Stimulated activated naive B cell treated with anti-CD40 and anti-IgM and Interleukin-4, amounts not matched to agents 10 μg/mL and 1 μg/mL and 100 μg/mL, for 72 hours (primary cell): ENCODE measurements at regions not wholly inside any gene's neighbourhood (a gene's known extent, or its start where the extent isn't known, plus 50 kb on each side); places are given as distances from the start of the nearest gene placed in this dataset.

Experiments
- ATAC-seq, 2 donors: fragments of 150-1000 bp; cut with Tn5 transposase; replicated peaks; 2 replicates each; pipeline ENCODE4 v1.10.0; 2021; ENCODE audit warnings: moderate library complexity in 1 of 2
- DNase-seq: peaks from one replicate; pipeline ENCODE4 v3.0.0; 2021
- H3K27ac Mint-ChIP-seq: one replicate; pipeline ENCODE4 v1.8.0; 2022; ENCODE audit warnings: mild to moderate bottlenecking, mixed read lengths
- H3K27me3 Mint-ChIP-seq, 2 donors: one replicate each; pipeline ENCODE4 v1.8.0; 2022; ENCODE audit warnings: mixed read lengths in 2 of 2
- H3K36me3 Mint-ChIP-seq, 2 donors: one replicate each; pipeline ENCODE4 v1.8.0; 2022; ENCODE audit warnings: mixed read lengths in 2 of 2, mild to moderate bottlenecking in 1 of 2
- H3K4me1 Mint-ChIP-seq, 2 donors: one replicate each; pipeline ENCODE4 v1.8.0; 2022; ENCODE audit warnings: mixed read lengths in 2 of 2, mild to moderate bottlenecking in 1 of 2
- H3K4me3 Mint-ChIP-seq, 2 donors: one replicate each; pipeline ENCODE4 v1.8.0; 2022; ENCODE audit warnings: mild to moderate bottlenecking in 2 of 2, mixed read lengths in 2 of 2, moderate library complexity in 1 of 2
- H3K9me3 Mint-ChIP-seq, 2 donors: one replicate each; pipeline ENCODE4 v1.8.0; 2022; ENCODE audit warnings: mixed read lengths in 2 of 2, mild to moderate bottlenecking in 1 of 2

DNA sequence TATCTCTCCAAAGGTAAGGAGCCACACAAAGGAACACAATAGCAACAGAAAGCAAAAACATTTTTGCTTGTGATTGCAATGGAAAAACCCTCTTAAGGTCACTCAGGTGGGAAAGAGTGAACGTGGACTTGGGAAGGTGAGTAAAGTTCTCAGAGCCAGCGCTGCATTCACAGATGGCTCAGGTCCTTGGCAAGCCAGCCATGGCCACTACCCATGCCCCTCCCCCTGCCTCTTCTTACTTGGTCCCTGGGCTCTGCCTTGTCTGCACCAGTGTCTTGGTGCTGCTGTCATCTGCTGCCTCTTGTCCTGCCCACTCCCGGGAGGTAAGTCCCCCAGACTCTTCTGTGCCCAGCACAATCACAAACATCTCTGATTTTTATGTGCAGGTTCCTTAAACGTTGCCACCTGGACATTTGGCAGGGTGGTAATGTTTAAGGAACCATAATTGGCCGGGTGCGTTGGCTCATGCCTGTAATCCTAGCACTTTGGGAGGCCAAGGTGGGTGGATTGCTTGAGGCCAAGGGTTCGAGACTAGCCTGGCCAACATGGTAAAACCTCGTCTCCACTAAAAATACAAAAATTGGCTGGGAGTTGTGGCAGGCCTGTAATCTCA, 74.6 kb downstream of the FEM1C start:
- H3K4me3 Mint-ChIP-seq, result no peak overlapping the region
- no peaks in the 10 kb centered on the region for H3K36me3 Mint-ChIP-seq
- H3K4me1 Mint-ChIP-seq, result peaks cover 3 to 6% of the 10 kb centered on the region in 2 donors
- no peak overlapping the region for H3K27ac Mint-ChIP-seq
- ATAC-seq (no peak), DNase-seq (no peak)
- no peaks in the 10 kb centered on the region for H3K9me3 Mint-ChIP-seq
- H3K27me3 Mint-ChIP-seq, result peaks cover 16 to 31% of the 10 kb centered on the region in 2 donors

DNA sequence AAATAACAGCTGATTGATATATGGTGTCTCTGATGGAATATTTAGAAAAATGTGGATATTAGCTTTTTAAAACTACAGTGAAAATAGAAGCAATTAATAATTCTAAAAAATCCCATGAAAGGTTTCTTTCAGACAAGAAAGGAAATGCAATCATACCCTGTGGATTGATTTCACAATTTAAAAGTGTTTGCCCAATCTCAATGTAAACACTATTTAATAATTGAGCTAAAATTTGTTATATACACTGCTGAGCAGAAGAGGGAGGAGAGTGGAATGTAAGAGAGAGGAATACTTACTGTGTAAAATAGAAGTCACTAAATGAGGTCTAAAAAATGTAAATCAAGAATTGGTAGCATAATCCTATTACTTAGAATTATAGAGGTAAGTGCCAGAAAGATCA, 76.9 kb downstream of the FEM1C start:
- Mint-ChIP-seq H3K27ac (no peak overlapping the region), H3K27me3 (peaks cover 10 to 23% of the 10 kb centered on the region in 2 donors), H3K36me3 (no peaks in the 10 kb centered on the region), H3K4me3 (no peak overlapping the region), H3K9me3 (no peaks in the 10 kb centered on the region), H3K4me1 (peaks cover 2 to 4% of the 10 kb centered on the region in 2 donors)
- no peak for DNase-seq
- no peak for ATAC-seq

DNA sequence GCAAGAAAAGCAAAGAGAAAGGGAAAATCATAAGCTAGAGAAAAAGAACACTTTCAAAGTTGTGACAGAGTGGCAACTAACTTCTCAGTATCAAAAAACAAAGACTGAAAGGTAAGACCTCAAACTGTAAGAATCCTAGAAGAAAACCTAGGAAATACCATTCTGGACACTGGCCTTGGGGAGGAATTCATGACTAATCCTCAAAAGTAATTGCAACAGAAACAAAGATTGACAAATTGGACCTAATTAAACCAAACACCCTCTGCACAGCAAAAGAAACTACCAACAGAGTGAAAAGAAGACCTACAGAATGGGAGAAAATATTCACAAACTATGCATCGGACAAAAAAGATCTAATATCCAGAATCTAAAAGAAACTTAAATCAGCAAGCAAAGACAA, 79.1 kb downstream of the FEM1C start:
- Mint-ChIP-seq H3K4me1 (no peaks in the 10 kb centered on the region), H3K9me3 (no peaks in the 10 kb centered on the region), H3K27ac (no peak overlapping the region), H3K4me3 (no peak overlapping the region), H3K27me3 (peaks cover 22 to 28% of the 10 kb centered on the region in 2 donors), H3K36me3 (no peaks in the 10 kb centered on the region)
- no peak for ATAC-seq
- no peak for DNase-seq

DNA sequence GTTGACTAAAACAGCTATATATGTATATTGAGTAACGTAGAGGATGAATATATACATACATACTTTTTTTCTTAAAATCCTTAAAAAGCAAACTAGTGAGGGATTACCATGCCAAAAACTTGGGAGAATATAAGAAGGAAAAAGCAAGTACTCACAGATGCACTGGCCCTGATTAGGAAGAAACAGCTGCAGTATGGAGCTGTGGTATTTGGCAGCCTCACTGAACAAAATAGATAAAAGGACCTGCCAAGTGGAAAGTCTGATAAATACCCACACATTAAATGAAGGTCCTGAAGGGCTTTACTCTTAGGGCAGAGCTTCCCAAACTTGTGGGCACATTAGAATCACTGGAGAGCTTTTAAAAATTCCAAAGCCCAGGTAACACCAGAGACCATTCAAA, 80.6 kb downstream of the FEM1C start:
- no peak overlapping the region for H3K4me3 Mint-ChIP-seq
- ATAC-seq (no peak), DNase-seq (no peak)
- no peaks in the 10 kb centered on the region for H3K36me3 Mint-ChIP-seq
- H3K9me3 Mint-ChIP-seq, result no peaks in the 10 kb centered on the region
- no peaks in the 10 kb centered on the region for H3K4me1 Mint-ChIP-seq
- peaks cover 18 to 22% of the 10 kb centered on the region in 2 donors for H3K27me3 Mint-ChIP-seq
- no peak overlapping the region for H3K27ac Mint-ChIP-seq

DNA sequence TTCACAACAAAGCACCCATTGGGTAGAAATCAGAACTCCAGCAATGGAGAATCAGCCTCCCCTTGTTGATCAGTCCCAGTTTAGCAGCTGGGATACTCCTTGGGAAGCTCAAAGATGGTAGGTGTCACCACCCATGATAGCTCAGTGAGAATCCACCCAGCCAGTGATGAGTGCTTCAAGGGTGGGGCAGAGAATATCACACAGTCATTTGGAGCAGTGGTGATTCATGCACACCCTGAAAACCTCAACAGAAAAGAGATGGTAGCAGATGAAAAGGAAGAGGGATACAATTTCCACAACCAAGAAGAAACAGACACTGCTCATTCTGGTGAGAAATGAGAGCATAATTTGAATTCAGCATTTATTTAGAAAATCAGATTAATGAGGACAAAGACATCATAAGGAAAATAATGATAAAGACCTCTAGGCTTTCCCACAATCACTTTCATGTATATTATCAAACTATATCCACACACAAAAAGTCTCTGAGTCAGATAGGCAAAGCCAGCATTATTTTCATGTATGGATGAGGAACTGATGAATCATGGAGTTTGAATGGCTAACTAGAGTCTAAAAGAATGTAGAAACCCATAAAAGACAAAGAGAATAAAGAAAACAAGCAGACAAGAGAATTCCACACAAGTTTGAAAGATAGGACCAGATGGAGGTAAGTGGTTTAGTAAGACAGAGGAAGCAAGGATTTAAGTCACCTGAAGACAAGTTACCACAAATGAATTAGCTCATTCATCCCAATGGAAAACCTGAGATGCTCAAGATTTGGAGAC, 82.9 kb downstream of the FEM1C start:
- Mint-ChIP-seq H3K9me3 (no peaks in the 10 kb centered on the region), H3K36me3 (no peaks in the 10 kb centered on the region), H3K27me3 (peaks cover 15 to 19% of the 10 kb centered on the region in 2 donors), H3K27ac (no peak overlapping the region), H3K4me1 (no peaks in the 10 kb centered on the region), H3K4me3 (no peak overlapping the region)
- ATAC-seq, result peak; percentile 36 to 67
- DNase-seq, result no peak

DNA sequence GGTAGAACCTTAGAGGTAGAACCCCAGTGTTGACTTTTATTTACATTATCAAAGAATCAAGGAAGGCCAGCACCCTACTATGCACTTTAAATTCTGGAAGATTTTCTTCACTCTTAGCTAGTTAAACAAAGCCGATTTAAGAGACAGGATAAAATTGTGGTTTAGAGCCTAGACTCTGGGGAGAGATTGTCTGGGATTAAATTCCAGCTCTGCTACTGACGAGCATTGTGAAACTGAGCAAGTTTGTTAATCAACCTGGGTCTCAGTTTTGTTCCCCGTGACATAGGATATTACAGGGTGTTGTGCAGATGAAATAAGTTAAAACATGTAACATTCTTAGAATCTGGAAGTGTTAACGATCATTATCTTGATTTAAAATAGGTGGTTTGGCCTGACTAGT, 83.5 kb downstream of the FEM1C start:
- no peaks in the 10 kb centered on the region for H3K9me3 Mint-ChIP-seq
- DNase-seq (no peak), ATAC-seq (no peak)
- no peak overlapping the region for H3K27ac Mint-ChIP-seq
- peaks cover 10 to 17% of the 10 kb centered on the region in 2 donors for H3K27me3 Mint-ChIP-seq
- no peak overlapping the region for H3K4me3 Mint-ChIP-seq
- H3K4me1 Mint-ChIP-seq, result no peaks in the 10 kb centered on the region
- H3K36me3 Mint-ChIP-seq, result no peaks in the 10 kb centered on the region

DNA sequence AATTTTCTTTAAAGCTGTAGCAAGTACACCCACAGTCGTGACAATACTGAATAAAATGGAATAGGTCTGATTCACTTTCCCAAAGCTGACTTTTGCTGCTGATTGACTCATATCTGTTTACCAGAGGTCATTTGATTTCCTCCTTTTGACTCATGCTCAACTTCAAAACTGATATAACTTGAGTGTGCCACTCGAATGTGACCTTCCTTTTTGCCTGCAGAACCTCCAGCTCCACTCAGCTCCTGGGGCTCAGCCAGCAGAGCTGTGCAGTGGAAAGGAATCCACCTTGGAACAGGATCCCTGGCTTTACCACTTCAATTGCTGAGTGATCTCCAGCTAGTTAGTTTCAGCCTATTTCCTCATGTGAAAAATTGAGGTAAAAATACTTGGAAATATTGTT, 84.1 kb downstream of the FEM1C start:
- DNase-seq (no peak), ATAC-seq (peak; percentile 67 to 80)
- Mint-ChIP-seq H3K36me3 (no peaks in the 10 kb centered on the region), H3K27ac (no peak overlapping the region), H3K27me3 (peaks cover 10 to 18% of the 10 kb centered on the region in 2 donors), H3K4me1 (no peaks in the 10 kb centered on the region), H3K4me3 (no peak overlapping the region), H3K9me3 (no peaks in the 10 kb centered on the region)

- no peak for ATAC-seq
- Mint-ChIP-seq H3K4me1 (no peaks in the 10 kb centered on the region), H3K36me3 (no peaks in the 10 kb centered on the region), H3K4me3 (no peak overlapping the region), H3K27ac (no peak overlapping the region), H3K27me3 (peaks cover 10 to 17% of the 10 kb centered on the region in 2 donors), H3K9me3 (no peaks in the 10 kb centered on the region)
- DNase-seq, result no peak
Observed at GRCh38 chr5:115459855-115460341, 84.7 kb downstream of the FEM1C start.

DNA sequence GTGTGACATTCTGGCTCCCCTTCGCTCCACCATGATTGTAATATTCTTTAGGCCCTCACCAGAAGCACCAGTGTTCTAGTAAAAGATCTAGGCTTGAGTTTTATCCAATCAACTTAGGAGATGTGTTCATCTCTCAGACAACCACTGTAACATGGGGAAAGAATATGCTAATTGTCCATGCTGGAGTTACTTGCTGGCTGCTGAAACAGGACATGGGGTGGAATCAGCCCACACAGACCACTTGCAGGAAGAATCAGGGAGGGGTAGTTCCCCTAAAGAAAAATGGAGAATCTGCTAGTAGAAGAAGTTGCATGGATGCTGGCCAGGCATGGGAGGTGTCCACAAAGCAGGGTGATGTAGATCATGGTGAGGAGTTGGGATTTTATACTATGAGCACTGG, 86.2 kb downstream of the FEM1C start:
- Mint-ChIP-seq H3K36me3 (no peaks in the 10 kb centered on the region), H3K4me1 (no peaks in the 10 kb centered on the region), H3K9me3 (no peaks in the 10 kb centered on the region), H3K27ac (no peak overlapping the region), H3K27me3 (peaks cover 10 to 17% of the 10 kb centered on the region in 2 donors), H3K4me3 (no peak overlapping the region)
- DNase-seq, result no peak
- peak in 1 of 2 donors; percentile 31 for ATAC-seq

DNA sequence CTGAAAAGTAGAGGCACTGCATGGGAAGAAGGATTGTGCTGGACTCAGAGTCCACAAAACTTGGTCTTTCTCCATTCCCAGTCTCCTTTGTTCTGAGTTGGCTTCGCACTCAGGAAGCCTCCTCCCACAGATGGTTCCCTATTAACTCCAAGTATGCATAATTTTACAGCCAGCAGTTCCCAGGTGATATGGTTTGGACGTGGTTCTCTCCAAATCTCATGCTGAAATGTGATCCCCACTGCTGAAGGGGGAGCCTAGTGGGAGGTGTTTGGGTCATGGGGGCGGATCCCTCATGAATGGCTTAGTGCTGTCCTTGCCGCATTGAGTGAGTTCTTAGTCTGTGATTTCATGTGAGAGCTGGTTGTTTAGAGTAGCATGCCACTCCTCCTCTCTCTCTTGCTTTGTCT, 86.6 kb downstream of the FEM1C start:
- H3K36me3 Mint-ChIP-seq, result no peaks in the 10 kb centered on the region
- no peak overlapping the region for H3K4me3 Mint-ChIP-seq
- DNase-seq, result no peak
- no peak for ATAC-seq
- no peaks in the 10 kb centered on the region for H3K9me3 Mint-ChIP-seq
- H3K4me1 Mint-ChIP-seq, result no peaks in the 10 kb centered on the region
- H3K27me3 Mint-ChIP-seq, result peaks cover 10 to 17% of the 10 kb centered on the region in 2 donors
- H3K27ac Mint-ChIP-seq, result no peak overlapping the region

GRCh38 chr5:115457571-115457970, 87.0 kb downstream of the FEM1C start:
- Mint-ChIP-seq H3K4me1 (no peaks in the 10 kb centered on the region), H3K9me3 (no peaks in the 10 kb centered on the region), H3K27me3 (peaks cover 10 to 17% of the 10 kb centered on the region in 2 donors), H3K4me3 (no peak overlapping the region), H3K27ac (no peak overlapping the region), H3K36me3 (no peaks in the 10 kb centered on the region)
- ATAC-seq, result no peak
- DNase-seq, result no peak

- Mint-ChIP-seq H3K4me3 (no peak overlapping the region), H3K27me3 (peaks cover 4 to 8% of the 10 kb centered on the region in 2 donors), H3K27ac (no peak overlapping the region), H3K9me3 (no peaks in the 10 kb centered on the region), H3K36me3 (no peaks in the 10 kb centered on the region), H3K4me1 (no peaks in the 10 kb centered on the region)
- DNase-seq, result no peak
- no peak for ATAC-seq
Observed at GRCh38 chr5:115456539-115457040, 88.0 kb downstream of the FEM1C start.

DNA sequence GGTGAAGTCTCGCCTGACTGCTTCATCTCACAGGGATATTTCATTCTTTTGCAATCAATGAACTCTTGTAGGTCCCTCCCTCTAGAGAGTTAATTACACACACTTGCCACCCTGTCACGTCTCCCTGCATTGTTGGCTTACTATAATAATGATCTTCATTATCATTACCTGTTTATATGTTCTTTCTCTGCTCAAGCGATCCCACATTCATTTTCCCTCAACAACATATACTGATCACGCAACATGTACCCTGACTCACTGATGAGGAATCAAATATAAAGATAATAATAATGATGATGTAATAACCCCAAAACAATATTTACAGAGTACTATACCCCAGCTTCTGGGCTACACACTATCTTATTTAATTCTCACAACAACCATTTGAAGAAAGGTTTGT, 88.5 kb downstream of the FEM1C start:
- Mint-ChIP-seq H3K4me1 (peaks cover 0 to 2% of the 10 kb centered on the region in 2 donors), H3K9me3 (no peaks in the 10 kb centered on the region), H3K27me3 (peaks cover 0 to 5% of the 10 kb centered on the region in 2 donors), H3K27ac (no peak overlapping the region), H3K4me3 (no peak overlapping the region), H3K36me3 (no peaks in the 10 kb centered on the region)
- no peak for DNase-seq
- ATAC-seq, result no peak

DNA sequence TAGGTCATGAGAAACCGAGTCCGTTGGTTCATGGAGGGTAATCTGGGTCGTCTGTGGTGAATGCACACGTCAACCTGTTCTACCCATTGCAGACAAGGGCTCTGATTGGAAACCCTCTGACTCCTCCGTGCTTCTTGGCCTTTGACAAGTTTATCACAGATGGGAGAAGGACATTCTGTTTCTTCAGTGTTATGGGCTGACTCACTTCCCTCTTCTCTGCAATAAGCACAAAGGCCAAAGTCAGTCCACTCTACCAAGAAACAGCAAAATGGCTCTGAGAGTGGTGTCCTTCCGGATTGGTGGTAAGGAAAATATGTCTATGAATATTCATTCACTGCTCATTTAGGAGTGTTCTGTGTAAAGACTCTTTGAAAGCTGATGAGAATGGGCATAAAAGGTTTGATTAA, 89.3 kb downstream of the FEM1C start:
- Mint-ChIP-seq H3K4me3 (no peak overlapping the region), H3K4me1 (peaks cover 4 to 9% of the 10 kb centered on the region in 2 donors), H3K27me3 (peaks cover 0 to 9% of the 10 kb centered on the region in 2 donors), H3K27ac (no peak overlapping the region), H3K36me3 (no peaks in the 10 kb centered on the region), H3K9me3 (no peaks in the 10 kb centered on the region)
- DNase-seq, result no peak
- no peak for ATAC-seq
